HCT116 (cell line): ENCODE measurements at regions not wholly inside any gene's neighbourhood (a gene's known extent, or its start where the extent isn't known, plus 50 kb on each side); places are given as distances from the start of the nearest gene placed in this dataset.

Source experiments
- CTCF ChIP-seq, 3 experiments: fragments of 200-600 bp in 1 of 3; sonication (generic) in 1 of 3; IDR thresholded peaks in 2 of 3; conservative IDR thresholded peaks in 1 of 3; 2 replicates each; pipeline ENCODE4 v1.5.1; 2012 to 2017; ENCODE audit warnings: low read depth in 2 of 3, low read length in 2 of 3, antibody characterized with exemption in 1 of 3, borderline replicate concordance in 1 of 3, control low read depth in 1 of 3, mild to moderate bottlenecking in 1 of 3, mixed read lengths in 1 of 3, mixed run types in 1 of 3, moderate library complexity in 1 of 3; ENCODE audit not compliant: insufficient read depth in 1 of 3
- EZH2 ChIP-seq: fragments of 200-600 bp; sonication (generic); IDR thresholded peaks from 2 replicates; pipeline ENCODE4 v1.6.1; 2017; ENCODE audit warnings: antibody characterized with exemption, mixed run types
- JUND ChIP-seq: IDR thresholded peaks from 2 replicates; pipeline ENCODE4 v1.6.1; 2012
- POLR2A ChIP-seq: IDR thresholded peaks from 2 replicates; pipeline ENCODE4 v1.7.0; 2011; ENCODE audit warnings: borderline replicate concordance; ENCODE audit not compliant: insufficient read depth, insufficient read length; ENCODE audit errors: extremely low read depth
- ZFX ChIP-seq: fragments of 450-650 bp; IDR thresholded peaks from 2 replicates; pipeline ENCODE4 v1.6.1; 2017
- TF ChIP-seq, protein P1 (sequence below): IDR thresholded peaks from 2 replicates; pipeline ENCODE4 v1.6.1; 2012
- TF ChIP-seq, protein P2 (sequence below): IDR thresholded peaks from 2 replicates; pipeline ENCODE4 v1.6.1; 2012; ENCODE audit warnings: low read depth

GRCh38 chr1:82836973-82837680, 1036.4 kb downstream of the ADGRL2 start:
- TF ChIP-seq ZFX (no peak), CTCF (IDR thresholded peaks at IDR 0.05 in 2 of 3, conservative IDR thresholded peaks at IDR 0.05 in 1 of 3; ENCODE audit: borderline replicate concordance in 1 of 3, insufficient read depth in 1 of 3, low read depth in 2 of 3, low read length in 2 of 3) (no peak), POLR2A (no peak), JUND (no peak), EZH2 (no peak)
- TF ChIP-seq, protein P1, sequence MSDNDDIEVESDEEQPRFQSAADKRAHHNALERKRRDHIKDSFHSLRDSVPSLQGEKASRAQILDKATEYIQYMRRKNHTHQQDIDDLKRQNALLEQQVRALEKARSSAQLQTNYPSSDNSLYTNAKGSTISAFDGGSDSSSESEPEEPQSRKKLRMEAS: no peak
- TF ChIP-seq, protein P2, sequence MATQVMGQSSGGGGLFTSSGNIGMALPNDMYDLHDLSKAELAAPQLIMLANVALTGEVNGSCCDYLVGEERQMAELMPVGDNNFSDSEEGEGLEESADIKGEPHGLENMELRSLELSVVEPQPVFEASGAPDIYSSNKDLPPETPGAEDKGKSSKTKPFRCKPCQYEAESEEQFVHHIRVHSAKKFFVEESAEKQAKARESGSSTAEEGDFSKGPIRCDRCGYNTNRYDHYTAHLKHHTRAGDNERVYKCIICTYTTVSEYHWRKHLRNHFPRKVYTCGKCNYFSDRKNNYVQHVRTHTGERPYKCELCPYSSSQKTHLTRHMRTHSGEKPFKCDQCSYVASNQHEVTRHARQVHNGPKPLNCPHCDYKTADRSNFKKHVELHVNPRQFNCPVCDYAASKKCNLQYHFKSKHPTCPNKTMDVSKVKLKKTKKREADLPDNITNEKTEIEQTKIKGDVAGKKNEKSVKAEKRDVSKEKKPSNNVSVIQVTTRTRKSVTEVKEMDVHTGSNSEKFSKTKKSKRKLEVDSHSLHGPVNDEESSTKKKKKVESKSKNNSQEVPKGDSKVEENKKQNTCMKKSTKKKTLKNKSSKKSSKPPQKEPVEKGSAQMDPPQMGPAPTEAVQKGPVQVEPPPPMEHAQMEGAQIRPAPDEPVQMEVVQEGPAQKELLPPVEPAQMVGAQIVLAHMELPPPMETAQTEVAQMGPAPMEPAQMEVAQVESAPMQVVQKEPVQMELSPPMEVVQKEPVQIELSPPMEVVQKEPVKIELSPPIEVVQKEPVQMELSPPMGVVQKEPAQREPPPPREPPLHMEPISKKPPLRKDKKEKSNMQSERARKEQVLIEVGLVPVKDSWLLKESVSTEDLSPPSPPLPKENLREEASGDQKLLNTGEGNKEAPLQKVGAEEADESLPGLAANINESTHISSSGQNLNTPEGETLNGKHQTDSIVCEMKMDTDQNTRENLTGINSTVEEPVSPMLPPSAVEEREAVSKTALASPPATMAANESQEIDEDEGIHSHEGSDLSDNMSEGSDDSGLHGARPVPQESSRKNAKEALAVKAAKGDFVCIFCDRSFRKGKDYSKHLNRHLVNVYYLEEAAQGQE: no peak
